ENCODE measurements at regions not wholly inside any gene's neighbourhood (a gene's known extent, or its start where the extent isn't known, plus 50 kb on each side); places are given as distances from the start of the nearest gene placed in this dataset.
"Not testable (repeated sequence)": the region's sequence is repeated elsewhere in the genome, so short reads cannot be mapped to it uniquely, and the experiment has no call there.

GRCh38 chr12:97982684-97983083 lies 520.1 kb downstream of the RMST start:
- H3K4me3 ChIP-seq (ENCODE audit: low read length), result no peak overlapping the region
- TF ChIP-seq, protein P1, sequence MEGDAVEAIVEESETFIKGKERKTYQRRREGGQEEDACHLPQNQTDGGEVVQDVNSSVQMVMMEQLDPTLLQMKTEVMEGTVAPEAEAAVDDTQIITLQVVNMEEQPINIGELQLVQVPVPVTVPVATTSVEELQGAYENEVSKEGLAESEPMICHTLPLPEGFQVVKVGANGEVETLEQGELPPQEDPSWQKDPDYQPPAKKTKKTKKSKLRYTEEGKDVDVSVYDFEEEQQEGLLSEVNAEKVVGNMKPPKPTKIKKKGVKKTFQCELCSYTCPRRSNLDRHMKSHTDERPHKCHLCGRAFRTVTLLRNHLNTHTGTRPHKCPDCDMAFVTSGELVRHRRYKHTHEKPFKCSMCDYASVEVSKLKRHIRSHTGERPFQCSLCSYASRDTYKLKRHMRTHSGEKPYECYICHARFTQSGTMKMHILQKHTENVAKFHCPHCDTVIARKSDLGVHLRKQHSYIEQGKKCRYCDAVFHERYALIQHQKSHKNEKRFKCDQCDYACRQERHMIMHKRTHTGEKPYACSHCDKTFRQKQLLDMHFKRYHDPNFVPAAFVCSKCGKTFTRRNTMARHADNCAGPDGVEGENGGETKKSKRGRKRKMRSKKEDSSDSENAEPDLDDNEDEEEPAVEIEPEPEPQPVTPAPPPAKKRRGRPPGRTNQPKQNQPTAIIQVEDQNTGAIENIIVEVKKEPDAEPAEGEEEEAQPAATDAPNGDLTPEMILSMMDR (IDR thresholded peaks at IDR 0.05; ENCODE audit: insufficient read depth, low read depth, low read length, missing control alignments), result no peak
- DNase-seq (ENCODE audit: low read depth), result no peak

DNA sequence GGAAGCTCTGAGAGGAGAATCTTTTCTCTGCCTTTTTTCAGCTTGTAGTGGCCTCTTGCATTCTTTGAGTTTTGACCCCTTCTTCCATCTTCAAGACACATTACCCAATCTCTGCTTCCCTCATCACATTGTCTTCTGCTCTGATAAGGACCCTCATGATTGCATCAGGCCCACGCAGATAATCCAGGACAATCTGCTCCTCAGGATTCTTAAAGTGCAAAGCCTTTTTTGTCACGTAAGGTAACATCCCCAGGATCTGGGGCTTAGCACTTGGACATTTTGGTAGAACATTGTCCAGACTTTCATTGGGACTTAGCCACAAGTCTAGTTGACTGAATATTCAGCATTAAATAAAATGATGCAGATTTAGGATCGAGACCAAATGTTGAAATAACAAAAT lies 521.2 kb downstream of the RMST start:
- H3K4me3 ChIP-seq (ENCODE audit: low read length), result no peak overlapping the region
- DNase-seq (ENCODE audit: low read depth), result no peak
- TF ChIP-seq, protein P1 (IDR thresholded peaks at IDR 0.05; ENCODE audit: insufficient read depth, low read depth, low read length, missing control alignments), result no peak

DNA sequence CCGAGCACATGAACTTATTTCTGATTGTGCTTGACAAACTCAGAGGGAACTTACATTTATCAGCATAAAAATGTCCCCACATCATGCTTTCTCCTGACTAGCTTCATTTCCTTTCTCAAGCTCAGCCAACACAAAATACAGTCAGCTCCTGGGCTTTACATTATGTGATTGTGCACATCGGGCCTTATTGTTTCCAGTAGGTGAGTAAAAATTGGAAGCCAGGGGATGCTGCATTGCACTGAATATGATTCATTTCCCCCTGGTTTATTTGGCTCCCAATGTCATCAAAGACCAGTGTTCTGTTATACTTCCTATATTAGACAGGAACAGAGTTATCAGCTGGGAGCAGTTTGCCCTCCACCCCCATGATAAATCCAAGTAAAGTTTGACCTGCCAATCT lies 521.8 kb downstream of the RMST start:
- TF ChIP-seq, protein P1 (IDR thresholded peaks at IDR 0.05; ENCODE audit: insufficient read depth, low read depth, low read length, missing control alignments), result no peak
- DNase-seq (ENCODE audit: low read depth), result no peak
- no peak overlapping the region for H3K4me3 ChIP-seq (ENCODE audit: low read length)

DNA sequence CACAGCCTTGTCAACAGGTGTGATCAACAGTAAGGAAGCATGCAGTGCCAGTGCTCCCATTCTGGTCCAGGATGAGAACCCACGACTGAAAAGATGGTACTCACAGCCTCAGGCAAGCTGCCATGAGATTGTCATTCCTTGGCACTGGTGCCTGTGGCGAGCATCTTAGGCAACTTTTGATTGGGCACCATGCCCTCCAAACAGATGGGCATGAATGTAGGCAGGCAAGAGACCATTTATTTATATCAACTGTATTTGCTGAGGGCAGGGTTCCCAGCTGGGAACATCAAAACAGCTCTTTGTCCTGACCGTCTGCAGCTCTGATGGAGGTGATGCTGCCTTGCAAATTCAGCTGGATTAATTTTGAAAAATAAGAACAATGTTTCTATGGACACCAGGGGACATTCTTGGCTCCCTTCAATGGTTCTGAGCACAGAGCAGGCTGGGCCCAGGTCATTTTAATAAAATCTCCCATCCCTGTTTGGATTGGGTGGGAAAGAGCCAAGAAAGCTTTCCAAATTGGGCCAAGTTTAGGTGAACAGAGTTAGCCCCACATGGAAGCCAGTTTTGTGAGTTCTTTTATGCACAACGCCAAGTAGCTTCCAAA lies 522.5 kb downstream of the RMST start:
- no peak overlapping the region for H3K4me3 ChIP-seq (ENCODE audit: low read length)
- TF ChIP-seq, protein P1 (IDR thresholded peaks at IDR 0.05; ENCODE audit: insufficient read depth, low read depth, low read length, missing control alignments), result no peak
- DNase-seq (ENCODE audit: low read depth), result no peak

GRCh38 chr12:97985834-97986233 lies 523.2 kb downstream of the RMST start:
- TF ChIP-seq, protein P1 (IDR thresholded peaks at IDR 0.05; ENCODE audit: insufficient read depth, low read depth, low read length, missing control alignments), result no peak
- DNase-seq (ENCODE audit: low read depth), result no peak
- no peak overlapping the region for H3K4me3 ChIP-seq (ENCODE audit: low read length)

GRCh38 chr12:97988588-97988987 lies 526.0 kb downstream of the RMST start:
- not testable (repeated sequence) for H3K4me3 ChIP-seq (ENCODE audit: low read length)

DNA sequence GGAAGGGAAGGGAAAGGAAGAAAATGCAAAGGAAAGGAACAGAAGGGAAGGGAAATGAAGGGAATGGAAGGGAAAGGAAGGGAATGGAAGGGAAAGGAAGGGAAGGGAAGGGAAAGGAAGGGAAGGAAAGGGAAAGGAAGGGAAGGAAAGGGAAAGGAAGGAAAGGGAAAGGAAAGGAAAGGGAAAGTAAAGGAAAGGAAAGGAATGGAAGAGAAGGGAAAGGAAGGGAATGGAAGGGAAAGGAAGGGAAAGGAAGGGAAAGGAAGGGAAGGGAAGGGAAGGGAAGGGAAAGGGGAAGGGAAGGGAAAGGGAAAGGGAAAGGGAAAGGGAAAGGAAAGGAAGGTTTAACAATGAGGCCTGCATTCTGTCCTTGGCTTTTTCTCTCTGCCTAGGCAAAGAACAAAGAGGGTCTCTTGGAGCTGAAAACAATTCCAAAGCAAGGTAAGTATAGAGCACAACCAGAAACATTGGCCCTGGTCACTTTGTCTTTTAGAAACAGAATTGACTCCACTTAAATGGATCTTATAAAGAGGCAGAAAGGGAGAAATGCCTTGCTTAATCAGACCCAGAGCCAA lies 525.9 kb upstream of the TMPO start:
- DNase-seq (ENCODE audit: low read depth), result no peak
- TF ChIP-seq, protein P1 (IDR thresholded peaks at IDR 0.05; ENCODE audit: insufficient read depth, low read depth, low read length, missing control alignments), result no peak
- no peak overlapping the region for H3K4me3 ChIP-seq (ENCODE audit: low read length)

More at GRCh38 chr12:97988588-97988987, 526.0 kb downstream of the RMST start:
- DNase-seq (ENCODE audit: low read depth), result not testable (repeated sequence)
